GM10266 (cell line): ENCODE measurements at regions not wholly inside any gene's neighbourhood (a gene's known extent, or its start where the extent isn't known, plus 50 kb on each side); places are given as distances from the start of the nearest gene placed in this dataset.
A peak's percentile ranks its signal among the peaks of the same experiment; 100 is the strongest.

Source experiments
- DNase-seq: peaks from one replicate; pipeline ENCODE4 v3.0.0; 2012; ENCODE audit errors: extremely low spot score
- TF ChIP-seq, protein P1 (sequence below): IDR thresholded peaks from 2 replicates; pipeline ENCODE4 v1.5.1; 2012; ENCODE audit warnings: mild to moderate bottlenecking, low read depth; ENCODE audit not compliant: control insufficient read depth, insufficient read depth; ENCODE audit errors: missing control alignments

DNA sequence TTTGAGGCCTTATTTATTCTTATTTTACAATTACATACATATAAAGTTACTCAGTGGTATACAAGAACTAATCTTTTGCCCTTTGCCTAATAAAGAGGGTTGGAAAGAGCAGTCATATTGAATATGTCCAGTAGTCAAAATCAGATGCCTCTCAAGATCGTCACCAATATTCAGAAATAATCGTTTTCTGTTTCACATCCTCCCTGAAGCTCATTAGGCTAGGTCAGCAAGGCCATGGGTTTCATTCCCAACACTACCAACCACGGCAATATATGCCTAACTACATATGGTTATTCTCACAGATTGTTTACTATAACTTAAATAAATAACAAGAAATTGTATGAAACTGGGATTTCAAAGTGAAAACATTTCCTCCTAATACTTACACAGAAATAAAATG, 167.2 kb upstream of the MANEA start:
- no peak for DNase-seq
- TF ChIP-seq, protein P1, sequence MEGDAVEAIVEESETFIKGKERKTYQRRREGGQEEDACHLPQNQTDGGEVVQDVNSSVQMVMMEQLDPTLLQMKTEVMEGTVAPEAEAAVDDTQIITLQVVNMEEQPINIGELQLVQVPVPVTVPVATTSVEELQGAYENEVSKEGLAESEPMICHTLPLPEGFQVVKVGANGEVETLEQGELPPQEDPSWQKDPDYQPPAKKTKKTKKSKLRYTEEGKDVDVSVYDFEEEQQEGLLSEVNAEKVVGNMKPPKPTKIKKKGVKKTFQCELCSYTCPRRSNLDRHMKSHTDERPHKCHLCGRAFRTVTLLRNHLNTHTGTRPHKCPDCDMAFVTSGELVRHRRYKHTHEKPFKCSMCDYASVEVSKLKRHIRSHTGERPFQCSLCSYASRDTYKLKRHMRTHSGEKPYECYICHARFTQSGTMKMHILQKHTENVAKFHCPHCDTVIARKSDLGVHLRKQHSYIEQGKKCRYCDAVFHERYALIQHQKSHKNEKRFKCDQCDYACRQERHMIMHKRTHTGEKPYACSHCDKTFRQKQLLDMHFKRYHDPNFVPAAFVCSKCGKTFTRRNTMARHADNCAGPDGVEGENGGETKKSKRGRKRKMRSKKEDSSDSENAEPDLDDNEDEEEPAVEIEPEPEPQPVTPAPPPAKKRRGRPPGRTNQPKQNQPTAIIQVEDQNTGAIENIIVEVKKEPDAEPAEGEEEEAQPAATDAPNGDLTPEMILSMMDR: no peak

DNA sequence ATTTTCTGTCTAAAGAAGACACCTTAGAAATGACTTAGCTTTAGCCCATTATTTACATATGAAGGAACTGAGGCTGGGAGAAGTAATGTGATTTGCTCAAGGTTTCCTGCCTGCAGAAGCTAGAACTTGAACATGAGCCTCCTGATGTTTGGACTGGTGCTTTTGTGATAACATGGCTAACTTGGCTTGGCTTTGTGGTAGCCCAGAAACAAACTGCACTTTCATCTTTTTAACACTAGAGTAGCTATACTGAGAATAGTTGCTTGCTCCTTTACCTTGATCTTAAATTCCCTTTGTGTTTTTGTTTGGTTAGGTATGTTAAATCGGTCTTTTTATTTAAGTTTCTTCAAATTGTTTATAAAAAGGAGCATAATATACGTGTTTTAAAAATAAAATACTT, 163.5 kb upstream of the MANEA start:
- no peak for DNase-seq
- TF ChIP-seq, protein P1: no peak

DNA sequence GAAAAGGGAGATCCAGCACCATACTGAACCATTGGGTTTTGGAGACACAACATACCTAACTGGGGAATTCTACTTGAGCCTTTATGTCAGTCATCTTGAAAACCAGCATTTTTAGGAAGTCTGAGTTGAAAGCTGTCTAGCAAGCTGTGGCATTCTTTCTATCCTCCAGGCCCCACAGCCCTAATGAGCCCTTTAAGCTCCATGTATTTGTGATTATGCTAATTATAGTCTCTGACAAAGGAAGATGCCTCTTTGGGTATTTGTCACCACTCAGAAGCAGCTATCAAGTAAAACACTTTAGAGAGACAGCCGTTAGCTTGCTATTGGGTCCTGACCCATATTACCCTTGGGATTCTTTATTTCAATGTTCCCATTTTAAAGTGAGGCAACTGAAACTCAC, 159.5 kb upstream of the MANEA start:
- TF ChIP-seq, protein P1: no peak
- DNase-seq: no peak

DNA sequence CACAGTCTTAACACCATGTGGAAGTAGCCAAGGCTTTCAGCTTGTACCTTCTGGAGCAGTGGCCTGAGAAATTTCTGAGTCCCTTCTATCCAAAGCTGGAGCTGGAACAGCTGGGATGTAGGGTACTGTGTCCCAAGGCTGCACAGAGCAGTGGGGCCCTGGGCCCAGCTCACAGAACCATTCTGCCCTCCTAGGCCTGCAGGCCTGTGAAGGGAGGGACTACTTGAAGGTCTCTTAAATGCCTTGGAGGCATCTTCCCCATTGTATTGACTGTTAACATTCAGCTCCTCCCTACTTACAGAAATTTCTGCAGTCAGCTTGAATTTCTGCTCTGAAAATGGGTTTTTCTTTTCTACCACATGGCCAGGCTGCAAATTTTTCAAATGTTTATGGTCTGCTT, 156.5 kb upstream of the MANEA start:
- no peak for DNase-seq
- TF ChIP-seq, protein P1: no peak

DNA sequence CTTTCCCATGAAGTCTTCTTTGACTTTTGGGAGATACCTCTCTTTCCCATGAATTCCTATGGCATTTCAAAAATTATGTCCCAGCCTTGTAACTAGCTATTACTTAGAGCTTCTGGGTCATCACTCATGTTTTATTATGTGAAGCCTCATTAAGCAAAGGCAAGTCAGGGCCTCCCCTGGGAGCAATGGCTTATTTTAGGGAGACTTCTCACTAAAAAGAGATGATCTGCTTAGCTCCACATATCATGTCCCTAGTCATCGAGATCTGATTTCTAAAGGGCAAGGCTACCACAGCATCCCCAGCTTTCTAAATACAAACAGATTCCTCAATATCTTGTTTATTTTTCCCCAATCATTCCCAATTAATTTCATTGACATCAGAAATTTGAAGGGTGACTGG, 154.0 kb upstream of the MANEA start:
- TF ChIP-seq, protein P1: no peak
- no peak for DNase-seq

DNA sequence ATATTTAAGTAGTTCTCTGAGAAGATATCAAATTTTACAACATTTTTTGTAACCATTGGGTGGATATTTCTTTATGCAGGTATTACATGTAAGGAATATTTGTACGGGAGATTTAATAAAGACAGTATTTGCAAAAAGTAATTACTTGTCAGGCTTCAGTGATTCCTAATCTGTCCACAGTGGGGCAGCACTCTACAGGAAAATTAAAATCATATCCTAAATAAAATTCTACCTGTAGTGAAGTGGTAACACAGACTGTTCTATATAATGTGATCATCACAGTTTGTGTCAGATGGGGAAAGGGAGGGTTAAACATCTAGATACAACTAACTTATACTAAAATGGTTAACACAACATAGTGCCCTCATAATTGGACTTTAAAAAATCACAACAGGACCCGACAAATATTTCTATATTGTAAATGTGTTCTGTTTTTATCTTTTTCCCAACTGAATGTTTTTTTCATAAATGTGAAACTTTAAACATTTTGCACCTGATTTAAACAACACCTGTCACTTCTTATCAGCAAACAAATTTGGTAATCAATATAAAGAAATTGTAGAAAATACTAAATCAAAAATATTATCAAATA, 145.6 kb upstream of the MANEA start:
- DNase-seq: peak; percentile 7
- TF ChIP-seq, protein P1: peak; percentile 53

DNA sequence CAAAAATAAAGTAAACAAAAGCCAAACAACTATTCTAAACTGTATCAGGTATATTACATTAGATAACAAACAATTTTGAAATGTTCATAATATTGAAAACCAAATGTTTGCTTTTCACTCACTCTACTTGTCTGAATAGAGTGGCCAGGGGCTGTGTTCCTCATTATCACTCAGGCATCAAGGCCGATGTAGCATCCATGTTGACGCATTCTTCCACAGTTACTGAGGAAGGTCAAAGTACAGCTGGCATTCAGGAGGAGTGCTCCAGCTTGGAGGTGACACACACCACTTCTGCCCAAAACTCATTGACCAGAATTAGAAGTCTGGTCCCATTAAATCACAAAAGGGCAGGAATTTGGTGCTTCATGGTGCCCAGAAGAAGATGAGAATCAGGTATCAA, 137.6 kb upstream of the MANEA start:
- TF ChIP-seq, protein P1: no peak
- DNase-seq: no peak
